Muscle layer of colon (tissue), 2 donors: ENCODE measurements at regions not wholly inside any gene's neighbourhood (a gene's known extent, or its start where the extent isn't known, plus 50 kb on each side); places are given as distances from the start of the nearest gene placed in this dataset.

Experiments
- H3K27ac ChIP-seq: one replicate; pipeline ENCODE4 v1.7.0; 2013; ENCODE audit warnings: low read depth, mild to moderate bottlenecking, low read length, moderate library complexity
- H3K27me3 ChIP-seq, 2 donors: one replicate each; pipeline ENCODE4 v1.7.0; 2013; ENCODE audit warnings: low read length in 2 of 2, mild to moderate bottlenecking in 2 of 2; ENCODE audit not compliant: insufficient read depth in 2 of 2, control insufficient read depth in 1 of 2
- H3K36me3 ChIP-seq: one replicate; pipeline ENCODE4 v1.7.0; 2013; ENCODE audit warnings: mild to moderate bottlenecking, low read length; ENCODE audit not compliant: insufficient read depth
- H3K4me1 ChIP-seq: one replicate; pipeline ENCODE4 v1.7.0; 2013; ENCODE audit warnings: mild to moderate bottlenecking, low read length; ENCODE audit not compliant: insufficient read depth
- H3K4me3 ChIP-seq, 2 donors: one replicate each; pipeline ENCODE4 v1.7.0; 2013; ENCODE audit warnings: low read length in 2 of 2, low read depth in 1 of 2, mild to moderate bottlenecking in 1 of 2, moderate library complexity in 1 of 2
- H3K9ac ChIP-seq: one replicate; pipeline ENCODE4 v1.7.0; 2013; ENCODE audit warnings: low read length
- H3K9me3 ChIP-seq: one replicate; pipeline ENCODE4 v1.7.0; 2013; ENCODE audit warnings: mild to moderate bottlenecking, low read length
- donor health status: abdominal sarcoma.
- donor health status: Adenocarcinoma of cecum.

- H3K4me1 ChIP-seq, result peaks cover 12% of the 10 kb centered on the region
- no peaks in the 10 kb centered on the region for H3K36me3 ChIP-seq
- no peaks in the 10 kb centered on the region for H3K9me3 ChIP-seq
- H3K27me3 ChIP-seq, result no peaks in the 10 kb centered on the region
- no peak overlapping the region for H3K27ac ChIP-seq
- H3K4me3 ChIP-seq, result no peak overlapping the region
- no peak overlapping the region for H3K9ac ChIP-seq
Measured at GRCh38 chr14:51482102-51482501, 169.6 kb upstream of the FRMD6 start.

- no peaks in the 10 kb centered on the region for H3K36me3 ChIP-seq
- no peaks in the 10 kb centered on the region for H3K27me3 ChIP-seq
- peaks cover 14% of the 10 kb centered on the region for H3K4me1 ChIP-seq
- no peak overlapping the region for H3K4me3 ChIP-seq
- no peak overlapping the region for H3K27ac ChIP-seq
- H3K9me3 ChIP-seq, result no peaks in the 10 kb centered on the region
- no peak overlapping the region for H3K9ac ChIP-seq
Measured at GRCh38 chr14:51484485-51484884, 167.2 kb upstream of the FRMD6 start.

- H3K4me3 ChIP-seq, result no peak overlapping the region
- H3K36me3 ChIP-seq, result no peaks in the 10 kb centered on the region
- H3K9ac ChIP-seq, result no peak overlapping the region
- no peaks in the 10 kb centered on the region for H3K9me3 ChIP-seq
- H3K4me1 ChIP-seq, result peaks cover 23% of the 10 kb centered on the region
- H3K27me3 ChIP-seq, result no peaks in the 10 kb centered on the region
- no peak overlapping the region for H3K27ac ChIP-seq
Measured at GRCh38 chr14:51485733-51486132, 166.0 kb upstream of the FRMD6 start.

GRCh38 chr14:51487848-51488247 is 163.9 kb upstream of the FRMD6 start:
- Histone ChIP-seq H3K9ac (no peak overlapping the region), H3K4me3 (no peak overlapping the region), H3K9me3 (no peaks in the 10 kb centered on the region), H3K36me3 (no peaks in the 10 kb centered on the region), H3K27me3 (no peaks in the 10 kb centered on the region), H3K27ac (no peak overlapping the region), H3K4me1 (peaks cover 32% of the 10 kb centered on the region)

GRCh38 chr14:51488569-51489220 is 163.0 kb upstream of the FRMD6 start:
- Histone ChIP-seq H3K4me3 (no peak overlapping the region), H3K9me3 (no peaks in the 10 kb centered on the region), H3K27ac (no peak overlapping the region), H3K9ac (no peak overlapping the region), H3K4me1 (peaks cover 32% of the 10 kb centered on the region), H3K36me3 (no peaks in the 10 kb centered on the region), H3K27me3 (no peaks in the 10 kb centered on the region)

- Histone ChIP-seq H3K9ac (no peak overlapping the region), H3K36me3 (no peaks in the 10 kb centered on the region), H3K27me3 (no peaks in the 10 kb centered on the region), H3K4me1 (peaks cover 30% of the 10 kb centered on the region), H3K9me3 (no peaks in the 10 kb centered on the region), H3K4me3 (no peak overlapping the region), H3K27ac (no peak overlapping the region)
Measured at GRCh38 chr14:51490205-51490604, 161.5 kb upstream of the FRMD6 start.

- Histone ChIP-seq H3K36me3 (no peaks in the 10 kb centered on the region), H3K4me3 (no peak overlapping the region), H3K27ac (peak overlapping the region; percentile 8), H3K4me1 (peaks cover 24% of the 10 kb centered on the region), H3K9ac (no peak overlapping the region), H3K9me3 (no peaks in the 10 kb centered on the region), H3K27me3 (no peaks in the 10 kb centered on the region)
Measured at GRCh38 chr14:51491036-51491545, 160.6 kb upstream of the FRMD6 start.

GRCh38 chr14:51491776-51492175 is 159.9 kb upstream of the FRMD6 start:
- peaks cover 24% of the 10 kb centered on the region for H3K4me1 ChIP-seq
- H3K9ac ChIP-seq, result no peak overlapping the region
- no peak overlapping the region for H3K4me3 ChIP-seq
- H3K27me3 ChIP-seq, result no peaks in the 10 kb centered on the region
- H3K9me3 ChIP-seq, result no peaks in the 10 kb centered on the region
- H3K27ac ChIP-seq, result no peak overlapping the region
- no peaks in the 10 kb centered on the region for H3K36me3 ChIP-seq

GRCh38 chr14:51495319-51495718 is 156.4 kb upstream of the FRMD6 start:
- Histone ChIP-seq H3K27me3 (no peaks in the 10 kb centered on the region), H3K27ac (no peak overlapping the region), H3K36me3 (no peaks in the 10 kb centered on the region), H3K4me3 (no peak overlapping the region), H3K4me1 (peaks cover 14% of the 10 kb centered on the region), H3K9me3 (no peaks in the 10 kb centered on the region), H3K9ac (no peak overlapping the region)

GRCh38 chr14:51498411-51499227 is 153.1 kb upstream of the FRMD6 start:
- Histone ChIP-seq H3K27ac (no peak overlapping the region), H3K9me3 (no peaks in the 10 kb centered on the region), H3K36me3 (no peaks in the 10 kb centered on the region), H3K27me3 (no peaks in the 10 kb centered on the region), H3K4me1 (no peaks in the 10 kb centered on the region), H3K4me3 (no peak overlapping the region), H3K9ac (no peak overlapping the region)

GRCh38 chr14:51500776-51501175 is 150.9 kb upstream of the FRMD6 start:
- Histone ChIP-seq H3K36me3 (no peaks in the 10 kb centered on the region), H3K27ac (no peak overlapping the region), H3K9ac (no peak overlapping the region), H3K27me3 (no peaks in the 10 kb centered on the region), H3K9me3 (no peaks in the 10 kb centered on the region), H3K4me3 (no peak overlapping the region), H3K4me1 (peaks cover 5% of the 10 kb centered on the region)
